ENCODE measurements at regions not wholly inside any gene's neighbourhood (a gene's known extent, or its start where the extent isn't known, plus 50 kb on each side); places are given as distances from the start of the nearest gene placed in this dataset.

DNA sequence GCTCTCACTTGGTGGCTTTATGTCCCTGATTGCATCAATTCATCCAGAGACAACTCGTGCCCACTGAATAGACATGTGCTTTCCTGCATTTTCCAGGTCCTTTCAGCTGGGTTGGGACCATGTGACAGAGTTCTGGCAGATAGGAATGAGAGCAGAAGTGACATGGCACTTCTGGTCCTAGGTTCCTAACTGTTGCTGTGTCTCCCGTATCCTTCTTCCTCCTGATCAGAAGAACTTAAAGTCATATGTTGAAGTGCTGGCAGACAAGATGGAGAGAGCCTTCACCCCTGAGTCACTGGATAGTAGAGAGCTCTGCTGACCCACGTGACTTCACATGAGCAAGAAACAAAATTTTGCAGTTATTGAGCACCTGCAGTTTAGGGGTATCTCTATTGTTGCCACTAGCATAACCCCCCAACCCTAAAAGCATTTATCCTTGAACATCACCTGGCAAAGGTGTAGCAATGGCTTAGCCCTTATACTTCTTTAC is 80.0 kb downstream of the NREP start:
- no peak for DNase-seq (ENCODE audit: low read depth)

- DNase-seq (ENCODE audit: low read depth): peak; percentile 63
Observed at GRCh38 chr5:111676466-111676865, 80.5 kb downstream of the NREP start.

DNA sequence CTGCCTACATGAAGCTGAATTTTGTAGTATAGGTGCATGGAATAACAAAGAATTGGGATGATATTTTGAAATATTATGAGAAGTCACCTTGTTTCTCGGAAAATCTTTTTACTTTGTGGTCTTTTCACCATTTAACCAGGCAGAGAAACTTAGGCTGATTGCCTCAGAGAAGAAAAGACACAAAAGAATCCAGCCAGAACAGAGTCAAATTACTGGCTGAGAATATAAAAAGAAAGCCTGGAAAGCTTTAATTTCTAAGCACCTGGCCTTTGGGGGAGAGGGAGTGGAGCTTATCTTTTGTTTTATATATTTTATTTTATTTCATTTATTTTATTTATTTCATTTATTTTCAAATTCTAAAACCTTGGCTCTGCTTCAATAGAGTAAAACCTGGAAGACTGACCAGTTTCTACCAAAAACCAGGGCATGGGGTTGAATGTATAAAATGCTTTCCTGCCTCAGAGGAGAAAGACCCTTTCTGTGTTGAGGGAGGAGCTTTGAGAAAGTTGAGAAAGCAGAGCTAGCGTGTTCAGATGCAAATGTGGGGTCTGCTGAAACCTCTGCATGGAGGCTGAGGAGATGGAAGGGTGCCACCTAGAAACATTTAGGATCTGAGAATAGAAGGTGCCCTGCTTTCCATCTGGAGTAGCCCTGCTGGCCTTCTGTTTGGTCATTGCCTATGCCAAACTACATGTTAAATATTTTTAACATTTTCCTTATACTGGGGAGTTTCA is 81.6 kb downstream of the NREP start:
- DNase-seq (ENCODE audit: low read depth): no peak

DNA sequence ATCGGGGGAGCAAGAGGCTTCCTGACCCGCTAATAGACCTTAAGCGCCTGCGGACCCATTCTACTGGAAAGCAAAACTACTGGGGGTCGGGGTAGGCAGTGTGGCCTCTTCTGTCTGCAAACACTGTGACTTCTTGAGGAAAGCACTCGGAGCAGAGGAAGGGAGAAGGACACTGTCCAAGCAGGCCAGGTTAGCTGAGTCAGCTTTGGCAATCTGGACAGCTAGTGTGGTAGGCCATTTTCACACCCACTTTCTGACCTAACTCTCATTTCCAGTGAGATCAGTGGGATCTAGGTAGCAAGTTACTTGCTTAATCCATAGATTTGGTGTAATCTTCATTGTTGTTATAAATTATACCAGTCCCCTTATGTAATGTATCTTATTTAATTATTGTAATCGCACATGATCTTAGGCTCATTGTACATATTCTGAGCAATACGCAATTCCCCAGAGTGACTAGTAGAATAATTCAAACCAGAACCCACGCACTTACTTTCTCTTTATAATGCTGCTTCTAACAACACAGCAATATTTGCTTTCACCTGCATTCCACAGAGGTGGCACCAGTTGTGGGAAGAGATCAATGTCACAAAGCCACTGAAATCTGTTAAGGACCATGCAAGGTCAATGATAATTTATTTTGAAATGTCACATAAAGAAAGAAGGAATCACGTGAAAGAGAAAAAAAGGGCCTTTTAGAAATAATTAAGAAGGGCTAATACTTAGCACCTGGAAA is 82.9 kb downstream of the NREP start:
- DNase-seq (ENCODE audit: low read depth): peak; percentile 36

DNA sequence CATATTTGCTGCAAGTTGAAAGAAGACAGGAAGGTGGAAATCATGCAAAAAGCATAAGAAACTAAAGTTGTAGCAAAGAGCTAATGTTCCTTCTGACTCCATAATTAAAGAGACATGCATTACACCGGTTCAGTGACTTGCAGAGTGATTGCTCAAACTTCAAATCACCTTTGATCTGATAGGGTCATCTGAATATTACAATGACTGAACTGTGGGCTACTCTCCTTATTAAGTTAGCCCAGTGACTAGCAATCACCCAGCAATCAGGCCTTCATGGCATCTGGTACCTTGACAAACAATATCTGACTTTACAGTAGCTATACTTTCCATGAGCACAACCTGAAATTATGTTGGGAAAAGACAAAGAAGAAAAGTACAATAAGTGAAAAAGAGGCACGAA is 84.9 kb downstream of the NREP start:
- no peak for DNase-seq (ENCODE audit: low read depth)

- peak; percentile 27 for DNase-seq (ENCODE audit: low read depth)
Observed at GRCh38 chr5:111670826-111671492, 86.0 kb downstream of the NREP start.

DNA sequence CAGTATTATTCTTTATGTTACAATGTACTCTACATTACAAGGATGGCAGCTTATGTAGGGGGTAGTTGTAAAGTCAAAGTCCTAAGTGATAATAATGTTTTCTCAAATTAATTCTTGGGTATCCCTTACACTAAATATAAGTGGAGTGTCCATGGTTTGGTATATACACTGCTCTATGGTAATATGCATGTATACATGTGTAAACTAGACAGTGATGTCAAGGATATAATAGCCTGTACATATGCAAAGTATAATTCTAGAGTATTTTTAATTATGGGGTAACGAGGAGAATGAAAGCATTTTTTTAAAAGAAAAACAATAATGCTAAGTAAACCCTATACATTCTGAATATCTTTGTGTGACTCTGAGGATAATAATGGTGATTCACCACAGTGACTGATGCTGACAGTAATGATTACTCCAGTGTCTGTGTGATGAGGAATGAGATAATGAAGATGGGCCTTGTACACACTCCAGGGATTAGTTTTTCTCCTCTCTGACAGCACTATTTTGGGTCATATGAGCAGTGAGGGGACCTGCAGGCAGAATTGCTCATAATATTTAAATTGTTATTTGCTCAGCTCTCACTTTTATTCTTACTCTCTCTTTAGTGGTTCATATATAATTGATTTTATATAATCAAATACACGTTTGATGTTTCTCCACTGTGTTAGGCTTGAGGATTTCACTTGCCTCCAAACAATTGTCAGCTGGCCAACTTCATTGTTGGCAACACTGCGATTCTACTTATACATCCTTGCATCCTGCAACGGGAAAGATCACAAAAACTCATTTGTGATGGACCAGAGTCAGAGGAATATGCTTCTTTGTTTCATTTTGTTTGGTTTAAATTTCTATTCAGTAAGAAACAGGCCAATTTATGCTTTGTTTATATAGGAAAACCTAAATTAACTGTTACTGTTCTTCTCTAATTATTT is 88.2 kb downstream of the NREP start:
- DNase-seq (ENCODE audit: low read depth): peak; percentile 61

DNA sequence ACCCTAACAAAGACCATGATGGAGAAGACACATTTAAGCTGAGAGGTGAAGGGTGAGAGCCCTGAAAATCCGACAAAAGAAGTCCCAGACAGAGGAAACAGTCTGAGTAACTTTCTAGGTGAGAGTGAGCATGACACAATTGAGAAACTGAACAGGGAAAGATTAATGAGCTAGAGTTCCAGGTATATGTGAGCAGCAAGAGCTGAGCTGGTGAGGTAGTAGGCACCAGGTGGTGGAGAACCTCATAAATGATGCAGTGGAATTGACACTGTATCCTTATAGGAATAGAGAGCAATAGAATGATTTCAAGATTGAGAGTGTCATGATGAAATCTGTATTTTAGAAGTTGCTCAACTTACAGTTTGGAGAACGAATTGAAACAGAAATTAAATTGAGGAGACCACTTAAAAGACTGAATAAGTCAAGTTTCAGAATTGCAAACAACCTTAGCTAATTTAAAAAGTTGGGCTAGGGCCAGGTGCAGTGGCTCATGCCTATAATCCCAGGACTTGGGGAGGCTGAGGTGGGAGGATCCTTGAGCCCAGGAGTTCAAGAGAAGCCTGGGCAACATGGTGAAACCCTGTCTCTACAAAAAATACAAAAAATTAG is 89.8 kb downstream of the NREP start:
- DNase-seq (ENCODE audit: low read depth): no peak

- DNase-seq (ENCODE audit: low read depth): no peak
Observed at GRCh38 chr5:111656580-111656979, 100.4 kb downstream of the NREP start.

- DNase-seq (ENCODE audit: low read depth): no peak
Observed at GRCh38 chr5:111655169-111655924, 101.6 kb downstream of the NREP start.

DNA sequence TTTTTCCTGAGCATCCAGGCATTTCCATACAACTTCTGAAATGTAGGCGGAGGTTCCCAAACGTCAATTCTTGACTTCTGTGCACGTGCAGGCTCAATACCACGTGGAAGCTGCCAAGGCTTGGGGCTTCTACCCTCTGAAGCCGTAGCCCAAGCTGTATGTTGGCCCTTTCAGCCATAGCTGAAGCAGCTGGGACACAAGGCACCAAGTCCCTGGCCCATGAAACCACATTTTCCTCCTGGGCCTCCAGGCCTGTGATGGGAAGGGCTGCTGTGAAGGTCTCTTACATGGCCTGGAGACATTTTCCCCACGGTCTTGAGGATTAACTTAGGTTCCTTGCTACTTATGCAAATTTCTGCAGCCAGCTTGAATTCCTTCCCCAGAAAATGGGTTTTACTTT is 103.6 kb downstream of the NREP start:
- no peak for DNase-seq (ENCODE audit: low read depth)

DNA sequence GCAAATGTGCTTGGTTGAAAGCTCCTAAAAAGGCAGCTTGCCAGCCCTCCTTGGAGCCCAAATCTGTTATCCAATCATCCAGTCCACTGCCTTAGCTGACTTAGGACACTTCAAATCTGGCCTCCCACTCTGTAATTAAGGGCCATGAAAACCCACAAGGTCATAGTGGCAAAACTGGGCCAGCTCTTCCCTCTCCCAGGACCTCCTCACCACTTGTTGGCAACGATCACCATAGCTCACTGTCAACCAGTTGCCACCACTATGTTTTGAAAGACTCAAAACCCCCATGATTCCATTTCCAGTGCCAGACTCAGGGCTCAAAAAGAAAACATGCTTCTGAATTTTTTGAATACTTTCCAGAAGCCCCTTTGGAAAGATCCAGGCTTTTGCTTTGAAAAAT is 107.5 kb downstream of the NREP start:
- DNase-seq (ENCODE audit: low read depth): peak; percentile 28

GRCh38 chr5:111645303-111645838 is 111.6 kb downstream of the NREP start:
- DNase-seq (ENCODE audit: low read depth): no peak

GRCh38 chr5:111643499-111643898 is 113.5 kb downstream of the NREP start:
- no peak for DNase-seq (ENCODE audit: low read depth)

- DNase-seq (ENCODE audit: low read depth): peak; percentile 81
Observed at GRCh38 chr5:111641533-111642233, 115.3 kb downstream of the NREP start.

DNA sequence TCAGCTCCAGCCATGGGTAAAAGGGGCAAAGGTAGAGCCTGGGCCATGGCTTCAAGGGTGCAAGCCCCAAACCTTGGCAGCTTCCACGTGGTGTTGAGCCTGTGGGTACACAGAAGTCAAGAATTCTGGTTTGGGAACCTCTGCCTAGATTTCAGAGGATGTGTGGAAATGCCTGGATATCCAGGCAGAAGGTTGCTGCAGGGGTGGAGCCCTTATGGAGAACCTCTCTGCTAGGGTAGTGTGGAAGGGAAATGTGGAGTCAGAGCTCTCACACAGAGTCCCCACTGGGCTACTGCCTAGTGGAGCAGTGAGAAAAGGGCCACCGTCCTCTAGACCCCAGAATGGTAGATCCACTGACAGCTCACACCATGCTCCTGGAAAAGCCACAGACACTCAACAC is 117.1 kb downstream of the NREP start:
- no peak for DNase-seq (ENCODE audit: low read depth)

DNA sequence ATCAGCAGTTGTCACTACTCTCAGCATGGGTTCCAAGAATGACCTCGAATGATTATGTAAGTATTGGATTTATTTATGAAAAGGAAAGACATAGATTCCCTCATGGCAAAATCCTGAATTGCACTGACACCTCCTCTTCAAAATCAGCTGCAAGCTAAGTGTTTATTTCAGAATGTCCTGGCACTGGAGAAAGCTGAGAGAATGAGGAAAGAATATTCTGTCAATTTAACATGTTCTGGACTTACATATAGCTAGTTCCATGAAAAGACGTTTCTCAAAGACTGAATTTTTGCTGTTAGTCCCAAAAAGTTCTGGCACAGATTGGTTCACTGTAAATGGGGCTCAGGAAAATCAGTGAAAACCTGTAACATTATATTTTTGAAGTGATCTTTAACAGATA is 120.3 kb downstream of the NREP start:
- DNase-seq (ENCODE audit: low read depth): no peak

- DNase-seq (ENCODE audit: low read depth): no peak
Observed at GRCh38 chr5:111635916-111636570, 121.0 kb downstream of the NREP start.
